ENCODE measurements at regions not wholly inside any gene's neighbourhood (a gene's known extent, or its start where the extent isn't known, plus 50 kb on each side); places are given as distances from the start of the nearest gene placed in this dataset.

GRCh38 chr9:2276296-2276695 is 261.1 kb downstream of the SMARCA2 start:
- no peaks in the 10 kb centered on the region for H3K4me1 ChIP-seq (ENCODE audit: control insufficient read depth, insufficient read depth, low read length)
- no peak overlapping the region for H3K4me2 ChIP-seq (ENCODE audit: low read depth, low read length)
- ATAC-seq (ENCODE audit: low read depth), result no peak
- no peak overlapping the region for H3K23ac ChIP-seq (ENCODE audit: low read depth, low read length)
- H3K18ac ChIP-seq (ENCODE audit: low read depth, low read length), result no peak overlapping the region
- TF ChIP-seq, protein P1, sequence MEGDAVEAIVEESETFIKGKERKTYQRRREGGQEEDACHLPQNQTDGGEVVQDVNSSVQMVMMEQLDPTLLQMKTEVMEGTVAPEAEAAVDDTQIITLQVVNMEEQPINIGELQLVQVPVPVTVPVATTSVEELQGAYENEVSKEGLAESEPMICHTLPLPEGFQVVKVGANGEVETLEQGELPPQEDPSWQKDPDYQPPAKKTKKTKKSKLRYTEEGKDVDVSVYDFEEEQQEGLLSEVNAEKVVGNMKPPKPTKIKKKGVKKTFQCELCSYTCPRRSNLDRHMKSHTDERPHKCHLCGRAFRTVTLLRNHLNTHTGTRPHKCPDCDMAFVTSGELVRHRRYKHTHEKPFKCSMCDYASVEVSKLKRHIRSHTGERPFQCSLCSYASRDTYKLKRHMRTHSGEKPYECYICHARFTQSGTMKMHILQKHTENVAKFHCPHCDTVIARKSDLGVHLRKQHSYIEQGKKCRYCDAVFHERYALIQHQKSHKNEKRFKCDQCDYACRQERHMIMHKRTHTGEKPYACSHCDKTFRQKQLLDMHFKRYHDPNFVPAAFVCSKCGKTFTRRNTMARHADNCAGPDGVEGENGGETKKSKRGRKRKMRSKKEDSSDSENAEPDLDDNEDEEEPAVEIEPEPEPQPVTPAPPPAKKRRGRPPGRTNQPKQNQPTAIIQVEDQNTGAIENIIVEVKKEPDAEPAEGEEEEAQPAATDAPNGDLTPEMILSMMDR (conservative IDR thresholded peaks at IDR 0.05; ENCODE audit: low read depth, low read length), result no peak
- TF ChIP-seq NFE2L2 (IDR thresholded peaks at IDR 0.05; ENCODE audit: low read depth, low read length) (no peak), ELK1 (IDR thresholded peaks at IDR 0.05; ENCODE audit: borderline replicate concordance, low read depth, low read length) (no peak), MXI1 (IDR thresholded peaks at IDR 0.05; ENCODE audit: borderline replicate concordance, low read depth, low read length) (no peak), RCOR1 (IDR thresholded peaks at IDR 0.05; ENCODE audit: insufficient replicate concordance, low read length) (no peak), MAZ (IDR thresholded peaks at IDR 0.05; ENCODE audit: borderline replicate concordance, low read depth, low read length) (no peak), FOS (IDR thresholded peaks at IDR 0.05; ENCODE audit: low read depth, low read length) (no peak), RAD21 (IDR thresholded peaks at IDR 0.05; ENCODE audit: low read length) (no peak), CEBPB (IDR thresholded peaks at IDR 0.05; ENCODE audit: low read depth, low read length) (no peak), SMC3 (IDR thresholded peaks at IDR 0.05; ENCODE audit: low read depth, low read length) (no peak), RFX5 (IDR thresholded peaks at IDR 0.05; ENCODE audit: low read depth, low read length) (no peak)
- H2BK15ac ChIP-seq (ENCODE audit: low read depth, low read length), result no peak overlapping the region
- no peak overlapping the region for H2AFZ ChIP-seq (replicated peaks; ENCODE audit: low read length, poor library complexity)
- no peaks in the 10 kb centered on the region for H3K27me3 ChIP-seq (ENCODE audit: control insufficient read depth, insufficient read depth, low read length)
- H4K91ac ChIP-seq (ENCODE audit: insufficient read depth, low read depth, low read length), result no peak overlapping the region
- intact Hi-C loops (cut with micrococcal nuclease) (no loop called here), dilution Hi-C loops (cut with HindIII; ENCODE audit: low sequenced_read_pairs, unreplicated experiment) (no loop called here), in situ Hi-C loops (cut with MboI; ENCODE audit: low sequenced_read_pairs) (no loop called here)
- POLR2A ChIA-PET (ENCODE audit: unreplicated experiment), result no interaction called here
- no peak overlapping the region for H3K4ac ChIP-seq (ENCODE audit: low read depth, low read length)
- 91% methylated on average over 9 of the region's 10 CpGs; no CpG with 5 or more reads in 1 of the 2 experiments for WGBS, 2 experiments (ENCODE audit: extremely low coverage in 2 of 2, insufficient read length in 1 of 2)
- H2BK20ac ChIP-seq (ENCODE audit: low read depth, low read length), result no peak overlapping the region
- H2AK5ac ChIP-seq (ENCODE audit: low read depth, low read length), result no peak overlapping the region
- H3K4me3 ChIP-seq (ENCODE audit: insufficient read depth, low read depth, low read length), result no peak overlapping the region
- H3K14ac ChIP-seq (replicated peaks; ENCODE audit: low read depth, low read length), result no peak overlapping the region
- H3K36me3 ChIP-seq (ENCODE audit: control insufficient read depth, insufficient read depth, low read length), result no peaks in the 10 kb centered on the region
- no peak overlapping the region for H4K8ac ChIP-seq (ENCODE audit: low read depth in 2 of 2, low read length in 2 of 2)
- CTCF ChIA-PET, result no interaction called here
- H3K56ac ChIP-seq (ENCODE audit: extremely low read depth, insufficient read depth, low read length), result no peak overlapping the region
- no peak overlapping the region for H3K27ac ChIP-seq (ENCODE audit: insufficient read depth, low read length)
- H4K20me1 ChIP-seq (ENCODE audit: insufficient read depth, low read length), result no peaks in the 10 kb centered on the region
- H3K79me1 ChIP-seq (ENCODE audit: low read depth in 1 of 2, low read length in 2 of 2), result no peaks in the 10 kb centered on the region
- no peak for DNase-seq
- no peak overlapping the region for H3K9ac ChIP-seq (ENCODE audit: low read depth, low read length)
- no peaks in the 10 kb centered on the region for H3K9me3 ChIP-seq (ENCODE audit: control insufficient read depth, insufficient read depth, low read length)
- no peak overlapping the region for H2AK9ac ChIP-seq (replicated peaks; ENCODE audit: low read depth, low read length, poor library complexity)
- H2BK5ac ChIP-seq (ENCODE audit: low read depth, low read length, poor library complexity, severe bottlenecking), result no peak overlapping the region
- H4K5ac ChIP-seq (ENCODE audit: low read depth, low read length), result no peak overlapping the region
- no peaks in the 10 kb centered on the region for H3K9me1 ChIP-seq (ENCODE audit: insufficient read depth, low read length)
- BruUV-seq (replicated peaks), result no TSS peak
- no peak overlapping the region for H2BK120ac ChIP-seq (ENCODE audit: low read depth, low read length)

All from IMR-90 (cell line).